BJ (cell line): ENCODE measurements at regions not wholly inside any gene's neighbourhood (a gene's known extent, or its start where the extent isn't known, plus 50 kb on each side); places are given as distances from the start of the nearest gene placed in this dataset.
"Not testable (repeated sequence)": the region's sequence is repeated elsewhere in the genome, so short reads cannot be mapped to it uniquely, and the experiment has no call there.

ENCODE experiments used
- CTCF ChIA-PET: fragments of 350-600 bp; formaldehyde crosslinking; extraction: SDS; loops from one replicate; lab custom pipeline; 2021; ENCODE audit warnings: antibody characterized with exemption, inconsistent platforms; lab: Yijun Ruan, JAX
- POLR2A ChIA-PET: fragments of 300-600 bp; sonication (Branson Sonifier 250); formaldehyde crosslinking; extraction: SDS; loops from one replicate; lab custom pipeline; 2021; ENCODE audit warnings: antibody characterized with exemption; lab: Charles Lee
- DNase-seq: peaks from one replicate; pipeline ENCODE4 v3.0.0-alpha.2; 2011; ENCODE audit warnings: low read depth
- H3K27me3 ChIP-seq: 2 replicates; pipeline ENCODE4 v1.6.0; 2011; ENCODE audit warnings: low read length; ENCODE audit not compliant: control insufficient read depth, insufficient read depth
- H3K36me3 ChIP-seq: 2 replicates; pipeline ENCODE4 v1.5.1; 2011; ENCODE audit warnings: low read length; ENCODE audit not compliant: control insufficient read depth, insufficient read depth
- H3K4me3 ChIP-seq: 2 replicates; pipeline ENCODE4 v1.5.1; 2011; ENCODE audit warnings: low read depth, mild to moderate bottlenecking, control low read depth, low read length
- TF ChIP-seq, protein P1 (sequence below): IDR thresholded peaks from 2 replicates; pipeline ENCODE4 v1.5.1; 2011; ENCODE audit warnings: low read depth, mild to moderate bottlenecking, control low read depth, inconsistent platforms, low read length, moderate library complexity; ENCODE audit not compliant: insufficient read depth

DNA sequence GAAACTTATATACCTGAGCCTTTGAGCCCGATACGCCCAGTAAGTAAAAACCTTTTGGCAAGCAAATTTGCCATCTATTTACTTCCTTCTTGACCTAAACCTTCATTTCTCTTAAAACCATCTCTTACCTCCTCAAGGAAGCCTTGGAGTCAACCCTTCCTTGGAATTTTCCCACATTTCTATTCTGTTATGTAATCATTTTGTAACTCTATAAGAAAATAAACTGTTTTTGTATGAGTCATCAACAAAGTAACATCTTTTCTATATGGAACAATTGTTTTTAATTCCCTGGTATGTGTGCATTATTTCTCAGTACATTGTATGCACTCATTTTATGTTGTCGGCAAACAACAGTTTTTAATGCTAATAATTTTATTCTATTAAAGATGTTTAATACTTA, 162.0 kb downstream of the TEX36 start:
- TF ChIP-seq, protein P1, sequence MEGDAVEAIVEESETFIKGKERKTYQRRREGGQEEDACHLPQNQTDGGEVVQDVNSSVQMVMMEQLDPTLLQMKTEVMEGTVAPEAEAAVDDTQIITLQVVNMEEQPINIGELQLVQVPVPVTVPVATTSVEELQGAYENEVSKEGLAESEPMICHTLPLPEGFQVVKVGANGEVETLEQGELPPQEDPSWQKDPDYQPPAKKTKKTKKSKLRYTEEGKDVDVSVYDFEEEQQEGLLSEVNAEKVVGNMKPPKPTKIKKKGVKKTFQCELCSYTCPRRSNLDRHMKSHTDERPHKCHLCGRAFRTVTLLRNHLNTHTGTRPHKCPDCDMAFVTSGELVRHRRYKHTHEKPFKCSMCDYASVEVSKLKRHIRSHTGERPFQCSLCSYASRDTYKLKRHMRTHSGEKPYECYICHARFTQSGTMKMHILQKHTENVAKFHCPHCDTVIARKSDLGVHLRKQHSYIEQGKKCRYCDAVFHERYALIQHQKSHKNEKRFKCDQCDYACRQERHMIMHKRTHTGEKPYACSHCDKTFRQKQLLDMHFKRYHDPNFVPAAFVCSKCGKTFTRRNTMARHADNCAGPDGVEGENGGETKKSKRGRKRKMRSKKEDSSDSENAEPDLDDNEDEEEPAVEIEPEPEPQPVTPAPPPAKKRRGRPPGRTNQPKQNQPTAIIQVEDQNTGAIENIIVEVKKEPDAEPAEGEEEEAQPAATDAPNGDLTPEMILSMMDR: no peak
- POLR2A ChIA-PET: no interaction called here
- no peaks in the 10 kb centered on the region for H3K36me3 ChIP-seq
- H3K4me3 ChIP-seq: no peak overlapping the region
- H3K27me3 ChIP-seq: no peaks in the 10 kb centered on the region
- no peak for DNase-seq
- CTCF ChIA-PET: no interaction called here

DNA sequence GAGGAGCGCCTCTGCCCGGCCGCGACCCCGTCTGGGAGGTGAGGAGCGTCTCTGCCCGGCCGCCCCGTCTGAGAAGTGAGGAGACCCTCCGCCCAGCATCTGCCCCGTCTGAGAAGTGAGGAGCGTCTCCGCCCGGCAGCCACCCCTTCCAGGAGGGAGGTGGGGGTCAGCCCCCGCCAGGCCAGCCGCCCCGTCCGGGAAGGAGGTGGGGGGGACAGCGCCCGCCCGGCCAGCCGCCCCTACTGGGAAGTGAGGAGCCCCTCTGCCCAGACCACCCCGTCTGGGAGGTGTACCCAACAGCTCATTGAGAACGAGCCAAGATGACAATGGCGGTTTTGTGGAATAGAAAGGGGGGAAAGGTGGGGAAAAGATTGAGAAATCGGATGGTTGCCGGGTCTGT, 164.6 kb downstream of the TEX36 start:
- H3K36me3 ChIP-seq, H3K4me3 ChIP-seq, H3K27me3 ChIP-seq, DNase-seq, POLR2A ChIA-PET, CTCF ChIA-PET: not testable (repeated sequence)

DNA sequence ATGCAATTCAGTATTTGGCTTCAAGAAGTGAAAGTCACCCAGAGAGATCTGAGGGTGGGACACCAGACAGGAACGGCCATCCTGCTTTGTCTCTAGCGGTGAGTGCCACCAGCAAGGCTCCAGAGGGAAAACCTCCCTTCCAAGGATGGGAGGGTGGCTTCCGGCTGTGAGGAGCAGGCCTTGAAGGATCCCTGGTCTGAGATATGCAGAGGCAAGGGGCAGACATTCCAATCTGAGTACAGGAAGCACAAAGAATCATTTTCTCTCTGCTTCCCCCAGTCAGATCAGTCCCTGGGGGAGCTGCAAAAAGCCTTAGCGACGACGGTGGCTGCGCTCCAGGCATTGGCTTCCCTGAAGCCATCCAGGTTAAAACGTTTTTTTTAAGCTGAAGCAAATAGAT, 167.4 kb downstream of the TEX36 start:
- CTCF ChIA-PET: interaction anchor here (1.7 kb wide), 1 partner anchor 10 kb away, joined by 5 read pairs; no protein-coding TSS in a partner anchor
- DNase-seq: no peak
- TF ChIP-seq, protein P1: no peak
- Histone ChIP-seq H3K4me3 (no peak overlapping the region), H3K27me3 (peaks cover 2% of the 10 kb centered on the region), H3K36me3 (no peaks in the 10 kb centered on the region)
- POLR2A ChIA-PET: no interaction called here

DNA sequence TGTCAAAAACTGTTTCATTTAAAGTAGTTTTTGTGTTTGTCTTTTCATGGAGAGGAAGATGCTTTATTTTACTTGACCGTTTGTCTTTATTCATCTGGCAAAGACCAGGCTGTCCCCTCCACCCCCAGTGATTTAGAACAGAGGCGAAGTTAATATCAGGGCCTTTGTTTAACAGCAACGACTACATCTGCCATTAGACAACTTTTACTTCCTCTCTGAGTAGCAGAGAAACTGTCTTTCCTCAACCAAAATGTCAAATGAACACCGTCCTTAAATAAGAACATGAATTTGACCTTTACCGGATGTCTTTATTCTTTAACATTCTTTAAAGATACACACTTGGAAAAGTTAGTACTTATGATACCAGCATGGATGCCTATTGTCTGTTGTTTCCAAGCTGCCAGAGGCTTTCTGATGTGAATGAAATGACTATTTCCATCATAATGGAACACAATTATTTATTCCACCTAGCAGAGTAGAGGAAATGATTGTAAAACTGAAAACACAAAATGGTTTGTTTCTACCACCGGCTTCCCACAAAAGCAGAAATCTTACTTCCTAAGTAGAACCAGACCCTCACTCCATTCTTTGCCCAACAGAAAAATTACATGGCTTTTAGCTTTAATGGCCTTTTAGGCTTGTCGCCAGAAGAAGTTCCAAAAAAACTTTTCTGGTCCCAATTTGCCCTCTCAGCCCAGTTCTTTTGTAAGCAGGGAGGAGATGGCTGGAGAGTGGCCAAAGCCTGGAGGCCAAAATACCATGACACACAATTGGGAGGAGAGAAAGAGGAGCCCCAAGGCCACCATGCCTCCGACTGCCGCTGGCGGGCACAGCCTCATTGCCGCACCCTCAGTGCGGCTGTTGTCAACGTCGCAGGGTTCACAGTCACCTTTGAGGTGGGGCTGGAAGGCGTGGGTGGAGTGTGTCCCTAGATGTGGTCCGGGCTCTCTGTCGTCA, 168.5 kb downstream of the TEX36 start:
- no peak overlapping the region for H3K4me3 ChIP-seq

DNA sequence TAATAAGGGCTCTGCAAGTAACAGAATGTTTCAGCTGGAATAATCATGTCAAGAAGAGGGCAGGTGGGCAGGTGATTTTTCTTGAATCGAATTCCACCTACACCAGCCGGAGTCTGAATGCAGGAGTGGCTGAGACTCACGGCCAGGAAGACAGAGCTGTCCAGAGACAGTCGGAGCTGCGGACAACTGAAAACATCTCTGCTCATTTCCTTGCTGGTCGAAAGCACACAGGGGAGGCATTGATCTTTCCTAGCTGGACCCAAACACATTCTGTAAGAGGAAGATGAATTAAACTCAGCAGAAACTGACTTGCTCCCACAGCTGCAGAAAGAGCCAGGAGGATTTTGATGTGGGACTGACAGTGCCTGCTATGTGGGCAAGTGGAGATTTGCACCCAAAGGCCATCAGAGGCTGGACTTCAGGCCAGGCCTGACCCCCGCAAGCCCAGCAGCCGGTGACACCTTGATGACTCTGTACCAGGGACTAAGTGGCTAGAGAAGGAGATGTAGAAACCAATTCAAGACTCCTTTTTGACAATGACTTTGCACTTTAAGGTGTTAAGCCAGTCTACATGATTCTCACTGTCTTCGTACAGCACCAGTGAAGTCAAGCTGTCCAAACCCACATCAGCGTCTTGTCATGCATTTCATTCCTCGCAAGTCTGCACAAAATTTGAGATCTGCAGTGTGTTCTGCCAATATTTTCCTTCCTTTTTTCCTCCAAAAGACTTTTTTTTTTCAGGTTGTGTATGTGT, 169.4 kb downstream of the TEX36 start:
- CTCF ChIA-PET: interaction anchor here (1.5 kb wide), 1 partner anchor 11 kb away, joined by 4 read pairs; no protein-coding TSS in a partner anchor
- TF ChIP-seq, protein P1: no peak
- DNase-seq: no peak
- peaks cover 2% of the 10 kb centered on the region for H3K27me3 ChIP-seq
- no peak overlapping the region for H3K4me3 ChIP-seq
- POLR2A ChIA-PET: no interaction called here
- H3K36me3 ChIP-seq: no peaks in the 10 kb centered on the region

More for the DNA sequence above, 168.5 kb downstream of the TEX36 start:
- peaks cover 2% of the 10 kb centered on the region for H3K27me3 ChIP-seq
- peak; percentile 42 for DNase-seq
- POLR2A ChIA-PET: no interaction called here
- H3K36me3 ChIP-seq: no peaks in the 10 kb centered on the region
- TF ChIP-seq, protein P1: no peak
- CTCF ChIA-PET: interaction anchor here (1.5 kb wide), 1 partner anchor 12 kb away, joined by 4 read pairs; no protein-coding TSS in a partner anchor
